ENCODE measurements at regions not wholly inside any gene's neighbourhood (a gene's known extent, or its start where the extent isn't known, plus 50 kb on each side); places are given as distances from the start of the nearest gene placed in this dataset.
"Not testable (repeated sequence)": the region's sequence is repeated elsewhere in the genome, so short reads cannot be mapped to it uniquely, and the experiment has no call there.

GRCh38 chr17:63041722-63042121 is 75.7 kb downstream of the TANC2 start:
- Histone ChIP-seq H3K9me3 (replicated peaks) (no peaks in the 10 kb centered on the region), H3K36me3 (no peaks in the 10 kb centered on the region), H3K4me3 (peak overlapping the region; percentile 5), H3K4me1 (peaks cover 22% of the 10 kb centered on the region), H3K27ac (peak overlapping the region; percentile 18; the same call in 1 of the 2 replicates), H3K27me3 (no peaks in the 10 kb centered on the region)
- DNase-seq, result no peak

GRCh38 chr17:63042256-63042812 is 76.3 kb downstream of the TANC2 start:
- peaks cover 22% of the 10 kb centered on the region for H3K4me1 ChIP-seq
- no peak overlapping the region for H3K4me3 ChIP-seq
- H3K27me3 ChIP-seq, result no peaks in the 10 kb centered on the region
- H3K36me3 ChIP-seq, result no peaks in the 10 kb centered on the region
- no peak for DNase-seq
- H3K9me3 ChIP-seq (replicated peaks), result no peaks in the 10 kb centered on the region
- H3K27ac ChIP-seq, result no peak overlapping the region; the same call in 1 of the 2 replicates

- not testable (repeated sequence) for H3K4me1 ChIP-seq; H3K4me3 ChIP-seq; H3K9me3 ChIP-seq (replicated peaks); H3K27ac ChIP-seq; H3K27me3 ChIP-seq; H3K36me3 ChIP-seq; DNase-seq
Observed at GRCh38 chr17:63057560-63057959, 91.5 kb downstream of the TANC2 start.

GRCh38 chr17:63066158-63066813 is 100.3 kb downstream of the TANC2 start:
- Histone ChIP-seq H3K27ac (no peak overlapping the region), H3K27me3 (no peaks in the 10 kb centered on the region), H3K4me3 (no peak overlapping the region), H3K9me3 (replicated peaks) (no peaks in the 10 kb centered on the region), H3K4me1 (no peaks in the 10 kb centered on the region), H3K36me3 (no peaks in the 10 kb centered on the region)
- no peak for DNase-seq

- DNase-seq, result no peak
- no peak overlapping the region for H3K4me3 ChIP-seq
- no peak overlapping the region for H3K27ac ChIP-seq
- no peaks in the 10 kb centered on the region for H3K4me1 ChIP-seq
- H3K9me3 ChIP-seq (replicated peaks), result no peaks in the 10 kb centered on the region
- H3K27me3 ChIP-seq, result no peaks in the 10 kb centered on the region
- no peaks in the 10 kb centered on the region for H3K36me3 ChIP-seq
Observed at GRCh38 chr17:63069245-63069644, 103.2 kb downstream of the TANC2 start.

GRCh38 chr17:63070031-63070430 is 104.0 kb downstream of the TANC2 start:
- Histone ChIP-seq H3K4me3 (no peak overlapping the region), H3K27ac (no peak overlapping the region), H3K4me1 (no peaks in the 10 kb centered on the region), H3K27me3 (no peaks in the 10 kb centered on the region), H3K9me3 (replicated peaks) (no peaks in the 10 kb centered on the region), H3K36me3 (no peaks in the 10 kb centered on the region)
- no peak for DNase-seq

GRCh38 chr17:63071797-63072196 is 105.8 kb downstream of the TANC2 start:
- Histone ChIP-seq H3K9me3 (replicated peaks) (no peaks in the 10 kb centered on the region), H3K27me3 (no peaks in the 10 kb centered on the region), H3K4me1 (no peaks in the 10 kb centered on the region), H3K4me3 (no peak overlapping the region), H3K36me3 (no peaks in the 10 kb centered on the region), H3K27ac (no peak overlapping the region)
- no peak for DNase-seq

- Histone ChIP-seq H3K27ac (no peak overlapping the region), H3K27me3 (no peaks in the 10 kb centered on the region), H3K4me3 (no peak overlapping the region), H3K4me1 (no peaks in the 10 kb centered on the region), H3K36me3 (no peaks in the 10 kb centered on the region), H3K9me3 (replicated peaks) (no peaks in the 10 kb centered on the region)
- peak in 1 of 2 experiments; percentile 3 for DNase-seq
Observed at GRCh38 chr17:63075969-63076368, 109.9 kb downstream of the TANC2 start.

- H3K27me3 ChIP-seq, result no peaks in the 10 kb centered on the region
- H3K36me3 ChIP-seq, result no peaks in the 10 kb centered on the region
- H3K4me1 ChIP-seq, result 0 out of 2 replicates have a peak, but pooled peaks cover 5% of the 10 kb centered on the region
Observed at GRCh38 chr17:63078707-63079106, 112.7 kb downstream of the TANC2 start.

GRCh38 chr17:63082273-63082861 is 116.3 kb downstream of the TANC2 start:
- Histone ChIP-seq H3K4me1 (0 out of 2 replicates have a peak, but pooled peaks cover 5% of the 10 kb centered on the region), H3K27ac (no peak overlapping the region), H3K27me3 (no peaks in the 10 kb centered on the region), H3K4me3 (no peak overlapping the region), H3K36me3 (no peaks in the 10 kb centered on the region), H3K9me3 (replicated peaks) (no peaks in the 10 kb centered on the region)
- DNase-seq, result peak in 1 of 2 experiments; percentile 62

More at GRCh38 chr17:63078707-63079106, 112.7 kb downstream of the TANC2 start:
- H3K9me3 ChIP-seq (replicated peaks), result no peaks in the 10 kb centered on the region
- H3K4me3 ChIP-seq, result no peak overlapping the region
- H3K27ac ChIP-seq, result no peak overlapping the region
- no peak for DNase-seq

GRCh38 chr17:63082952-63083351 is 116.9 kb downstream of the TANC2 start:
- no peak overlapping the region for H3K4me3 ChIP-seq
- 0 out of 2 replicates have a peak, but pooled peaks cover 5% of the 10 kb centered on the region for H3K4me1 ChIP-seq
- no peak overlapping the region for H3K27ac ChIP-seq
- no peaks in the 10 kb centered on the region for H3K36me3 ChIP-seq
- DNase-seq, result peak; percentile 7 to 17
- no peaks in the 10 kb centered on the region for H3K27me3 ChIP-seq
- H3K9me3 ChIP-seq (replicated peaks), result no peaks in the 10 kb centered on the region

- Histone ChIP-seq H3K9me3 (replicated peaks) (0 out of 2 replicates have a peak, but pooled peaks cover 5% of the 10 kb centered on the region), H3K36me3 (no peaks in the 10 kb centered on the region), H3K4me1 (0 out of 2 replicates have a peak, but pooled peaks cover 5% of the 10 kb centered on the region), H3K27ac (no peak overlapping the region), H3K4me3 (no peak overlapping the region), H3K27me3 (no peaks in the 10 kb centered on the region)
- DNase-seq, result peak in 1 of 2 experiments; percentile 6
Observed at GRCh38 chr17:63086483-63087185, 120.6 kb downstream of the TANC2 start.

- H3K4me3 ChIP-seq; H3K36me3 ChIP-seq; H3K27me3 ChIP-seq; H3K27ac ChIP-seq; H3K9me3 ChIP-seq (replicated peaks); DNase-seq; H3K4me1 ChIP-seq: not testable (repeated sequence)
Observed at GRCh38 chr17:63090358-63091114, 124.5 kb downstream of the TANC2 start.

- DNase-seq; H3K27ac ChIP-seq; H3K4me3 ChIP-seq; H3K9me3 ChIP-seq (replicated peaks); H3K27me3 ChIP-seq; H3K4me1 ChIP-seq; H3K36me3 ChIP-seq: not testable (repeated sequence)
Observed at GRCh38 chr17:63091909-63092308, 125.9 kb downstream of the TANC2 start.
